ENCODE measurements at regions not wholly inside any gene's neighbourhood (a gene's known extent, or its start where the extent isn't known, plus 50 kb on each side); places are given as distances from the start of the nearest gene placed in this dataset.

DNA sequence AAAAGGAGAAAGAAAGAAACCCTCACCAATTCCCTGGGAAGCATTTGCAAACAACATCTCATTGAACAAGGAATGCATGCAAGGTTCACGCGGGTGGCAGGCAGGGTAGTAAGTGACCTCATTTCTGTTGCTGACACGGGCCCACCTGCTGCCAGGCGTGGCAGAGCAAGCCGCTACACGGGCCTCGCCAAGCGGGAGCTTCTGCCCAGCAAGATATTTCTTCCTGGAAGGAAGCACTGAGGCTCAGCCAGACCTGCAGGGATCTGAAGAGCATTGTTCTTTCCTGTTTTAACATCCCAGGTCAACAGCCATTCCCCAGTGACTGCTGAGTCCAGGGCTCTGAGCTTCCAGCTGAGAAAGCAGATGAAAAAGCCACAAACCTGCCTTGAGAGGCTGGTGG, 91.9 kb upstream of the IGSF21 start:
- no peak for DNase-seq (ENCODE audit: low spot score)

GRCh38 chr1:18018366-18018765, 89.2 kb upstream of the IGSF21 start:
- no peak for DNase-seq (ENCODE audit: low spot score)

GRCh38 chr1:18020021-18020817, 87.4 kb upstream of the IGSF21 start:
- no peak for DNase-seq (ENCODE audit: low spot score)

DNA sequence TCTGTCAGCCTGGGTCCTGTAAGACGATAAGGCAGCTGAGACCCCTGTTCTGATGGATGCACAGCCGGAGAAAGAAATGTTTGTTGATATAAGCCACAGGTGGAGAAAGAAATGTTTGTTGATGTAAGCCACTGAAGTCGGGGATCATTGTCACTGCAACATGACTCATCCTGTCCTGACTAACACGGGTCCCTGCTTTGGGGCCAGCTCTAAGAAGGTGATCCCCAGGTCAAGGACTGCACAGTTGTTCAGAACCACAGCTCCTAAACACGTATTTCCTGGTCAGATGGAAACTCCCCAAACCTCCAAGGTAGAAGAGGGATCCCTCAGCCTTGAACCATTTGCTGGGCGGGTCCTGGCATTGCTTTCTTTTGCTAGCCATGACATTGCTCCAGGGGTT, 86.4 kb upstream of the IGSF21 start:
- DNase-seq (ENCODE audit: low spot score) = no peak

GRCh38 chr1:18032172-18032859, 75.3 kb upstream of the IGSF21 start:
- no peak for DNase-seq (ENCODE audit: low spot score)

- no peak for DNase-seq (ENCODE audit: low spot score)
These were observed 72.5 kb upstream of the IGSF21 start for GRCh38 chr1:18035145-18035544.

- DNase-seq (ENCODE audit: low spot score) = no peak
These were observed 69.9 kb upstream of the IGSF21 start for GRCh38 chr1:18037651-18038050.

GRCh38 chr1:18038051-18038450, 69.5 kb upstream of the IGSF21 start:
- no peak for DNase-seq (ENCODE audit: low spot score)

- no peak for DNase-seq (ENCODE audit: low spot score)
These were observed 68.5 kb upstream of the IGSF21 start for GRCh38 chr1:18039102-18039501.

GRCh38 chr1:18041102-18041501, 66.5 kb upstream of the IGSF21 start:
- no peak for DNase-seq (ENCODE audit: low spot score)

DNA sequence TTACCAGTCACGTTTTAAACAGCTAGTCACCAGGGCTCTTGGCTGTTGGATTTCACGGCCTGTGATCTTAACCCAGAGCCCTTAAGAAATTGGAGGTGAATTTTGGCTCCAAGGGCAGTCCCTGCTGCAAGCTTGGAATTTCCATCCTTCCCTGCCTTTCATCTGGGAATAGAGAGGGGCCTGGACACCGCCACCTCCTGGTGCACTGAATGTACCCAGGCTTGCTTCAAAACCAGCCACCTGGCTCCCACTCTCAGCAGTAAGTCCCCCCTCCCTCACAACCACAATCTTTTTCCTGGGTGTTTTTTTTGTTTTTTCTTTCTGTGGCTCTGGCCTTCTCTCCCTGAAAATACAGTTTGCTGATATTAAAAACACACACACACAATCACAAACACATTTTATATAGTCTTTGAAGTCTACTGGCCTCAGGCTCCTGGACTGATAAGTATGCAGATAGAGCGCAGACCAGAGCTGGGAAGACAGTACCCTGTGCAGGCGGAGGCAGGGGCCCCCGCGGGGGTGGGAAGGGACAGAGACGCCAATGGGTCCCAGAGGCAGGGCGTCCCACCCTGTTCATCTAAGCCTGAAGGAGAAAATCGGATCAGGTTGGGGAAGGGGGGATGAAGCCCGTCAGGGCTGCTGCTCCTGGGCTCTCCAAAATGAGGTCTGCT, 65.8 kb upstream of the IGSF21 start:
- DNase-seq (ENCODE audit: low spot score) = peak; percentile 49

DNA sequence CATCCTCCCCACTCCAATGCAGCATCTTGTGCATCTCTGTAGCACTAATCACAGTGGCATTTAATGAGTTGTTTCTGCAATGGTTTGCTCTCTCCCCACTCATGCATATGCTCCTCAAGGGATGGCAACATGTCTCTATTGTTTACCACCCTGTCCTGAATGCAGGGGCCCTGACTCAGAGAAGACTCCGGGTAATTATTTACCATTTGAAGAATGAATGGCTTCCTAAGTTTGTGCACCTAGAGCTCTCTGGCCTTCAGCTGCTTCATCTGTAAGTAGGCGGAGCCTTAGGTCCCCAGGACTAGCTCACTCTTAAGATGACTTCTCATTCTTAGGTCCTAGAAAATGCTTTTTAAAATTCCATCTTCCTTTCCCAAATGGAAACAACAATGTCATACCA, 63.7 kb upstream of the IGSF21 start:
- no peak for DNase-seq (ENCODE audit: low spot score)

DNA sequence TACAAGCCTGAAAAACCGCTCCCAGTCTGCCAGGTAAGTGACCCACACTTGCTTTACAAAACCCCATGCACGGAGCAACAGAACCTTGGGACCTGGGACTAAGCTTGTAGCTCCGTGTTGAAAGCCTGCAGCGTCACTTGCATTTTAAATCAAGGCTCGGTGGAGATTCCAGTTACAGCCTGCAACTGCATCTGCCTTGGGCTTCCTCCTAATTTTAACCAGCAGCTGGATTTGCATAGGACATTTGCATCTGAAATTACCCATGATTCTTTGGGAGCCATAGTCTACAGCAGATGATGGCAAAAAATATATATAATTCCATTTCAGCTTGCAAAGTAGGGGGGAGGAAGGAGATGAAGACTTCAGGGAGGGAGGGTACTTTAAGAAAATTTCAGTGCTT, 62.4 kb upstream of the IGSF21 start:
- no peak for DNase-seq (ENCODE audit: low spot score)

DNA sequence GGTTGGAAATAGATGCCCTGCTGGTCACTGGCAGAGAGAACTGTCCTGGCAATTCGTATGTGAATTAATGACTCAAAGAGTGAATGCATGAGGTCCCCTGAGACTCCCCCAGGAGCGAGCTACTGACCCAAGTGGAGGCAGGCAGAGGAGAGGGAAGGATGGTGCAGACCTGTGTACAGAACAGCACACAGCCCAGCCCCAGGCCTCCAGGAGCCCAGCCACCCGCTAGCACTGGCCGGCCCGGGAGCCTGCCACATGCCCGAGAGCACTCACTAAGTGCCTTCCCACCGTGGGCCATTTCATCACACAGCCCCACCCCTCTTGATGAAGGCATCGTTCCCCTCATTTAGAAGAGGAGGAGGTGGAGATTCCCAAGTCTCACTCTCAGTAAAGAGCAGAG, 62.0 kb upstream of the IGSF21 start:
- no peak for DNase-seq (ENCODE audit: low spot score)

DNA sequence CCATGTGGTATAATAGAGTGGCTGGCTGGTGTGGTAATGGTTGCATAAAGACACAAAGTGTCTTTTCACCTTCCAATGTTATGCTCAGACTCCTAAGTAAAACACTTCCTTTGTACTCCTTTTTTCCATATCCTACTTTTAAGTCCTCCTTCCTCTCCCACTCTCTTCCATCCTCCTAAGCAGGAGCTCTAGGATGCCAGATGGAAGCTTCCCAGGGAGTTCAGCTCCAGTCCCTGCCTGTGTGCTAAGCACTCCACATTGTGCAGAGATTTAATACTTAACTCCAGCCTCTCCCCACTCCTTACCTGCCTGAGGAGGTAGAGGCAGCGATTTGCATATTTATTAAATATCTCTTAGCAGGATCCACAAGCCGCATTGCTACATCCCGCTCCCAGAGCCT, 60.5 kb upstream of the IGSF21 start:
- DNase-seq (ENCODE audit: low spot score) = no peak

- DNase-seq (ENCODE audit: low spot score) = no peak
These were observed 58.4 kb upstream of the IGSF21 start for GRCh38 chr1:18049228-18049627.

DNA sequence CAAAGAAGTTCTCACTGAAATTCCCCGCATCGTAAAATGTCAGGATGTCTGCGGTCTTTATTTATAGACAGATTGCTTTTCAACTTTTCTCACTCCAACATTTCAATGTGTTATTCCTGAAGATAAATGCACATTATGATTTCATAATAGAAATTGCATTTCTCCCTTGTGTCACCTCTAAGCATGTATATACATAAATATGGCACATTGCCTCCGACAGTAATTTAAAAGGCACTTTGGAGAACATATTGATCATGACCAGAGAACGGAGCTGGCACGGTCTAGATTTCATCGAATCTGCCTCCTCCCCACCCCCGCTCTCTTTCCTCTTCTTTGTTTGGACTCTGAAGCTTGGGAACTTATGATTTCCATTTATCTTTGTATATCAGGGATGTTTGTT, 54.9 kb upstream of the IGSF21 start:
- DNase-seq (ENCODE audit: low spot score) = no peak

GRCh38 chr1:18055156-18055555, 52.4 kb upstream of the IGSF21 start:
- DNase-seq (ENCODE audit: low spot score) = no peak

GRCh38 chr1:18056545-18056944, 51.1 kb upstream of the IGSF21 start:
- DNase-seq (ENCODE audit: low spot score) = no peak

DNA sequence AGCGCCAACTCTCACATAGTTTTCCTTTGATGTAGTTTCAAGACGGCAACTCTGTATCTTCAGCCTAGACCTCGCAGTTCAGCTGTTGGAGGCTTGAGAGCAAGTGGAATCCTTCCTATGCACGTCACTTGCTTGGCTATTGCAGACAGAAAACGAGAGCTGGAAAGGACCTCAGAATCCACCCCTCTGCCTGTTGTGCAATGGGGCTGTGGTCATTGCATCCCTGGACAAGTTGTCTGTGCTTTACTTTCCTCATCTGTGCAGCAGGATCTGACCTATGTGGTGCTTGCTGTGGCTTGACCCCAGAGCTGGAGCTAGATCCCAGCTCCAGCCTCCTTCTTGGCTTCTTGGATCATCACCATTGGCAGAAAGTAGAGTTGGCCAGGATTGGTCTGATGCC, 50.0 kb upstream of the IGSF21 start:
- no peak for DNase-seq (ENCODE audit: low spot score)
